Keratinocyte (primary cell): ENCODE measurements at regions not wholly inside any gene's neighbourhood (a gene's known extent, or its start where the extent isn't known, plus 50 kb on each side); places are given as distances from the start of the nearest gene placed in this dataset.
"Not testable (repeated sequence)": the region's sequence is repeated elsewhere in the genome, so short reads cannot be mapped to it uniquely, and the experiment has no call there.

Experiments used
- DNase-seq: peaks from one replicate; pipeline ENCODE4 v3.0.0-alpha.2; 2011; ENCODE audit warnings: low read depth, missing footprints, low spot score
- FAIRE-seq: peaks from 2 replicates; lab custom pipeline; 2011; peaks lifted over from hg19 to GRCh38; lab: Jason Lieb, UNC
- H2AFZ ChIP-seq: 2 replicates; pipeline ENCODE4 v1.6.0; 2012; ENCODE audit warnings: low read length, control low read depth, inconsistent platforms; ENCODE audit not compliant: control insufficient read depth
- H3K27ac ChIP-seq: 2 replicates; pipeline ENCODE4 v1.5.1; 2011; ENCODE audit warnings: low read length; ENCODE audit not compliant: control insufficient read depth, insufficient read depth
- H3K27me3 ChIP-seq: 3 replicates; pipeline ENCODE4 v1.6.0; 2011; ENCODE audit warnings: low read length; ENCODE audit not compliant: control insufficient read depth, insufficient read depth; ENCODE audit errors: extremely low read depth
- H3K36me3 ChIP-seq, 2 experiments: 2 replicates in 1 of 2; 3 replicates in 1 of 2; pipeline ENCODE4 v1.5.1; 2011; ENCODE audit warnings: low read length in 2 of 2, mild to moderate bottlenecking in 1 of 2; ENCODE audit not compliant: control insufficient read depth in 2 of 2, insufficient read depth in 2 of 2; ENCODE audit errors: extremely low read depth in 1 of 2
- H3K4me1 ChIP-seq: 3 replicates; pipeline ENCODE4 v1.5.1; 2011; ENCODE audit warnings: low read length; ENCODE audit not compliant: control insufficient read depth, insufficient read depth; ENCODE audit errors: extremely low read depth
- H3K4me2 ChIP-seq: 3 replicates; pipeline ENCODE4 v1.6.0; 2011; ENCODE audit warnings: low read depth, low read length; ENCODE audit not compliant: control insufficient read depth, insufficient read depth; ENCODE audit errors: extremely low read depth
- H3K4me3 ChIP-seq, 3 experiments: fragments of 200-600 bp in 1 of 3; sonication (generic) in 1 of 3; 2 replicates in 2 of 3; 3 replicates in 1 of 3; pipeline ENCODE4 v1.5.1; 2011 to 2016; ENCODE audit warnings: low read length in 3 of 3, mild to moderate bottlenecking in 3 of 3, control low read depth in 2 of 3, inconsistent platforms in 1 of 3, low read depth in 1 of 3, mixed read lengths in 1 of 3, mixed run types in 1 of 3, moderate library complexity in 1 of 3; ENCODE audit not compliant: control insufficient read depth in 2 of 3, insufficient read depth in 2 of 3; ENCODE audit errors: extremely low read depth in 1 of 3
- H3K79me2 ChIP-seq: 2 replicates; pipeline ENCODE4 v1.6.0; 2012; ENCODE audit warnings: low read length; ENCODE audit not compliant: control insufficient read depth, insufficient read depth
- H3K9ac ChIP-seq: 3 replicates; pipeline ENCODE4 v1.6.0; 2011; ENCODE audit warnings: low read length; ENCODE audit not compliant: control insufficient read depth, insufficient read depth; ENCODE audit errors: extremely low read depth
- H3K9me1 ChIP-seq: 3 replicates; pipeline ENCODE4 v1.6.0; 2011; ENCODE audit warnings: low read length; ENCODE audit not compliant: control insufficient read depth, insufficient read depth; ENCODE audit errors: extremely low read depth
- H3K9me3 ChIP-seq: 2 replicates; pipeline ENCODE4 v1.5.1; 2012; ENCODE audit warnings: low read depth, low read length; ENCODE audit not compliant: control insufficient read depth
- H4K20me1 ChIP-seq: 3 replicates; pipeline ENCODE4 v1.6.0; 2011; ENCODE audit warnings: low read length; ENCODE audit not compliant: control insufficient read depth, insufficient read depth; ENCODE audit errors: extremely low read depth
- EZH2 ChIP-seq: IDR thresholded peaks from one replicate; pipeline ENCODE4 v1.6.1; 2012; ENCODE audit warnings: inconsistent platforms, mild to moderate bottlenecking, low read length, moderate library complexity
- dilution Hi-C: fragments of 300-500 bp; cut with MboI; formaldehyde crosslinking; loops from one replicate; pipeline ENCODE4 v1.7.0; 2020; ENCODE audit warnings: low sequenced_read_pairs; ENCODE audit not compliant: extremely low pct_ligation_motif_present
- TF ChIP-seq, protein P1 (sequence below), 3 experiments: IDR thresholded peaks in 1 of 3; conservative IDR thresholded peaks in 1 of 3; optimal IDR thresholded peaks in 1 of 3; 2 replicates in 2 of 3; 3 replicates in 1 of 3; pipeline versions ENCODE3 to v1.5.1; 2011; ENCODE audit warnings: low read length in 3 of 3, mild to moderate bottlenecking in 3 of 3, moderate library complexity in 2 of 3, control low read depth in 1 of 3, inconsistent platforms in 1 of 3; ENCODE audit not compliant: insufficient read depth in 2 of 3; ENCODE audit errors: extremely low read depth in 1 of 3

GRCh38 chr1:117308311-117308916 is 58.8 kb upstream of the MAN1A2 start:
- no peak overlapping the region for H2AFZ ChIP-seq
- no peaks in the 10 kb centered on the region for H3K79me2 ChIP-seq
- TF ChIP-seq, protein P1, sequence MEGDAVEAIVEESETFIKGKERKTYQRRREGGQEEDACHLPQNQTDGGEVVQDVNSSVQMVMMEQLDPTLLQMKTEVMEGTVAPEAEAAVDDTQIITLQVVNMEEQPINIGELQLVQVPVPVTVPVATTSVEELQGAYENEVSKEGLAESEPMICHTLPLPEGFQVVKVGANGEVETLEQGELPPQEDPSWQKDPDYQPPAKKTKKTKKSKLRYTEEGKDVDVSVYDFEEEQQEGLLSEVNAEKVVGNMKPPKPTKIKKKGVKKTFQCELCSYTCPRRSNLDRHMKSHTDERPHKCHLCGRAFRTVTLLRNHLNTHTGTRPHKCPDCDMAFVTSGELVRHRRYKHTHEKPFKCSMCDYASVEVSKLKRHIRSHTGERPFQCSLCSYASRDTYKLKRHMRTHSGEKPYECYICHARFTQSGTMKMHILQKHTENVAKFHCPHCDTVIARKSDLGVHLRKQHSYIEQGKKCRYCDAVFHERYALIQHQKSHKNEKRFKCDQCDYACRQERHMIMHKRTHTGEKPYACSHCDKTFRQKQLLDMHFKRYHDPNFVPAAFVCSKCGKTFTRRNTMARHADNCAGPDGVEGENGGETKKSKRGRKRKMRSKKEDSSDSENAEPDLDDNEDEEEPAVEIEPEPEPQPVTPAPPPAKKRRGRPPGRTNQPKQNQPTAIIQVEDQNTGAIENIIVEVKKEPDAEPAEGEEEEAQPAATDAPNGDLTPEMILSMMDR (optimal IDR thresholded peaks at IDR 0.05 in 1 of 3, IDR thresholded peaks at IDR 0.05 in 1 of 3, conservative IDR thresholded peaks at IDR 0.05 in 1 of 3; ENCODE audit: extremely low read depth in 1 of 3, insufficient read depth in 2 of 3, low read length in 3 of 3): no peak
- no peak for TF ChIP-seq EZH2
- H3K9ac ChIP-seq: no peak overlapping the region
- DNase-seq: no peak
- H3K27me3 ChIP-seq: no peaks in the 10 kb centered on the region
- no peak for FAIRE-seq
- no peaks in the 10 kb centered on the region for H3K9me3 ChIP-seq
- H3K4me1 ChIP-seq: no peaks in the 10 kb centered on the region
- no peaks in the 10 kb centered on the region for H4K20me1 ChIP-seq
- no peak overlapping the region for H3K4me3 ChIP-seq
- no peak overlapping the region for H3K4me2 ChIP-seq
- H3K27ac ChIP-seq: no peak overlapping the region
- no peaks in the 10 kb centered on the region for H3K36me3 ChIP-seq
- dilution Hi-C loops: no loop called here
- no peaks in the 10 kb centered on the region for H3K9me1 ChIP-seq

- dilution Hi-C loops: no loop called here
- H3K27ac ChIP-seq: no peak overlapping the region
- no peak overlapping the region for H2AFZ ChIP-seq
- H3K4me1 ChIP-seq: no peaks in the 10 kb centered on the region
- no peak overlapping the region for H3K4me3 ChIP-seq
- no peaks in the 10 kb centered on the region for H3K9me1 ChIP-seq
- no peaks in the 10 kb centered on the region for H3K9me3 ChIP-seq
- no peak for FAIRE-seq
- H3K9ac ChIP-seq: no peak overlapping the region
- H3K27me3 ChIP-seq: no peaks in the 10 kb centered on the region
- H3K79me2 ChIP-seq: no peaks in the 10 kb centered on the region
- H3K36me3 ChIP-seq: no peaks in the 10 kb centered on the region
- no peaks in the 10 kb centered on the region for H4K20me1 ChIP-seq
- DNase-seq: no peak
- no peak overlapping the region for H3K4me2 ChIP-seq
- no peak for TF ChIP-seq EZH2
- TF ChIP-seq, protein P1 (optimal IDR thresholded peaks at IDR 0.05 in 1 of 3, IDR thresholded peaks at IDR 0.05 in 1 of 3, conservative IDR thresholded peaks at IDR 0.05 in 1 of 3; ENCODE audit: extremely low read depth in 1 of 3, insufficient read depth in 2 of 3, low read length in 3 of 3): no peak
Measured at GRCh38 chr1:117301901-117302300, 65.3 kb upstream of the MAN1A2 start.

- H3K9ac ChIP-seq, H3K27me3 ChIP-seq, H3K4me1 ChIP-seq, H3K79me2 ChIP-seq, H2AFZ ChIP-seq, FAIRE-seq, H3K9me1 ChIP-seq, DNase-seq, H3K36me3 ChIP-seq, H3K4me3 ChIP-seq, dilution Hi-C loops, H3K27ac ChIP-seq, H4K20me1 ChIP-seq, H3K9me3 ChIP-seq, H3K4me2 ChIP-seq: not testable (repeated sequence)
Measured at GRCh38 chr1:117300183-117300582, 67.1 kb upstream of the MAN1A2 start.
